ENCODE measurements at regions not wholly inside any gene's neighbourhood (a gene's known extent, or its start where the extent isn't known, plus 50 kb on each side); places are given as distances from the start of the nearest gene placed in this dataset.

DNA sequence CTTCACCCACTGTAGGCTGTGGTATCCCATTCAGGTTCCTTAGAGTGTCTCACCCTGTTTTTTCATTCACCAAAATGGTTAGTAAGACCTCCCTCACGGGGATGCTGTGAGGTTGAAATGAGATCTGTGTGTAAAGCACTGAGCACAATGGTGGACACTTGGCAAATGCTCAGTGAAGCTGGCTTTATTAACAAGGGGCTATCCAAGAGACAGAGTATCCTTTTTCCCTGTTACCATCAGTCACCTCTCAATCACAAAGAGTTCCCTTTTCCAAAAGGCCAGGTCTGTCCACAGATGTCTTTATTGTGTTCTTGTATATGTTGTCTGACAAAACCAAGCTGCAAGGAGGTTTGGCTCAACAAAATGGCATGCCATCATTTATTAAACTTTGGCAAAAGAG lies 138.9 kb upstream of the RARB start:
- Histone ChIP-seq H3K9me3 (no peaks in the 10 kb centered on the region), H3K27ac (no peak overlapping the region), H3K4me1 (no peaks in the 10 kb centered on the region), H3K36me3 (replicated peaks in 1 of 2; ENCODE audit: insufficient read depth in 1 of 2, low read depth in 2 of 2) (no peaks in the 10 kb centered on the region), H3K4me3 (no peak overlapping the region), H3K27me3 (no peaks in the 10 kb centered on the region)
- intact Hi-C loops (cut with DNase I), result no loop called here
- DNase-seq, result no peak
- 47 to 75% methylated on average over 1 of the region's 1 CpG for WGBS, 2 donors
- ATAC-seq, result no peak
- TF ChIP-seq CTCF (IDR thresholded peaks at IDR 0.05) (no peak), POLR2A (IDR thresholded peaks at IDR 0.05) (no peak)

DNA sequence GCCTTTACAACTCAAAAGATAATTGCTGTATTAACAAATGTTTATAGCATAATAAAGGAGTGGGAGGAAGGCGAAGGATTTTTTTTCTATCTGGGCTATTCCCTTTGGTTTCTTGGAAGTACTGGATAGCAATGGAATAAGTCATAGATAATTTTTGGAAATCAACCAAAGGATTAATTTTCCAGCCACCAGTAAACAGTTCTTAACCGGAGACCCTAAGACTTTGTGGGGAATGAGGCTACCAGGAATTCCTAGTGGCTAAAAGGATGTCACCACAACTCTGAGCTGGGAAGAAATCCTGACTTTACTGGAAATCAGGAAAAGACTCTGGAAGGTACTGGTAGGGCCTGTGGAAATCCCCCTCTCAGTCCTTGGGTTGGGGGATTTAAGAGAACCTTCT lies 138.4 kb upstream of the RARB start:
- no peak for TF ChIP-seq POLR2A (IDR thresholded peaks at IDR 0.05)
- TF ChIP-seq CTCF (IDR thresholded peaks at IDR 0.05), result no peak
- H3K36me3 ChIP-seq (replicated peaks in 1 of 2; ENCODE audit: insufficient read depth in 1 of 2, low read depth in 2 of 2), result no peaks in the 10 kb centered on the region
- no peaks in the 10 kb centered on the region for H3K9me3 ChIP-seq
- DNase-seq (no peak), ATAC-seq (no peak)
- no peaks in the 10 kb centered on the region for H3K27me3 ChIP-seq
- WGBS, 2 donors, result 80 to 83% methylated on average over 2 of the region's 2 CpGs
- H3K27ac ChIP-seq, result no peak overlapping the region
- intact Hi-C loops (cut with DNase I), result no loop called here
- H3K4me3 ChIP-seq, result no peak overlapping the region
- no peaks in the 10 kb centered on the region for H3K4me1 ChIP-seq

DNA sequence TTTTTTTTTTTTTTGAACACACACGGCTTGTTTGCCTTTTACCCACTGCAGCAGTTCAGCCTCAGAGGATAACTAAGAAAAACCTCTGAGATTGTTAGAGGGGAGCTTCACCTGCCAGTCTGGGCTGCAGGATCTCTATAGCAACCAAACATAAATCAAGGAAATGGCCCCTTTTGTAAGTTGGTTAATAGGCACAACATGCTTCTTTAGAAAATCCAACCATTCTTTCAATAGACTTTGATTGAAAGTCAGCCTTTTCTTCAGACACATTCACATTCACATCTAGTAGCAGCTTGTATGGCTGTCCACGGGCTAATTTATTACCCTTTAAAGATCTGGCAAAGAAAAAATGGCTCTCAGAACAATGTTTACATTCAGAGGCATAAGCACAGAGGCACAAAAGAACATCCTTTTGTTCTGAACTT lies 136.6 kb upstream of the RARB start:
- Histone ChIP-seq H3K27ac (no peak overlapping the region), H3K4me3 (no peak overlapping the region), H3K4me1 (no peaks in the 10 kb centered on the region), H3K36me3 (replicated peaks in 1 of 2; ENCODE audit: insufficient read depth in 1 of 2, low read depth in 2 of 2) (no peaks in the 10 kb centered on the region), H3K27me3 (no peaks in the 10 kb centered on the region), H3K9me3 (no peaks in the 10 kb centered on the region)
- no peak for ATAC-seq
- intact Hi-C loops (cut with DNase I), result no loop called here
- 5 to 9% methylated on average over 2 of the region's 2 CpGs for WGBS, 2 donors
- TF ChIP-seq CTCF (IDR thresholded peaks at IDR 0.05) (no peak), POLR2A (IDR thresholded peaks at IDR 0.05) (no peak)
- no peak for DNase-seq

GRCh38 chr3:25292036-25292435 lies 136.0 kb upstream of the RARB start:
- intact Hi-C loops (cut with DNase I), result no loop called here
- no peak overlapping the region for H3K4me3 ChIP-seq
- no peak overlapping the region for H3K27ac ChIP-seq
- H3K36me3 ChIP-seq (replicated peaks in 1 of 2; ENCODE audit: insufficient read depth in 1 of 2, low read depth in 2 of 2), result no peaks in the 10 kb centered on the region
- no peaks in the 10 kb centered on the region for H3K27me3 ChIP-seq
- no peaks in the 10 kb centered on the region for H3K4me1 ChIP-seq
- ATAC-seq (no peak), DNase-seq (no peak)
- WGBS, 2 donors, result 66 to 74% methylated on average over 3 of the region's 3 CpGs
- H3K9me3 ChIP-seq, result no peaks in the 10 kb centered on the region
- TF ChIP-seq CTCF (IDR thresholded peaks at IDR 0.05), result no peak
- TF ChIP-seq POLR2A (IDR thresholded peaks at IDR 0.05), result no peak

DNA sequence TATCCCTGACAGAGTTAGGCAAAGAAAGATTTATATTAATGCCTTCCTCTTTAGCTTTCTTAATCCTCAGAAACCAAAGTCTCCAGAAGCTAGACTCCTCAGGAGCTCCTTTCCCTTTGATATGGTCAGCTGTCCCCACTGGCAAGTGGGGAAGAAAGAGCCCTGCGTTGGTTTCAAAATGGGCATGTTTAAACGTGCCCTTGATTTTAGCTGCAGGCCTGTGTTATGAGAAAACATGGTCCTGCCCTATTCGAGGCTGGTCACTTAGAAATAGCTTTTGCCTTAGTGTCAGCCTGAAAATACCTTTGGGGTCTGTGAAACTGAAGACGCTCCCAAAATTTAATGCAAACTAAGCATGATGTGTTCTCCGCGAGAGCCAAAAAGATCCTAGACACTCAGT lies 135.5 kb upstream of the RARB start:
- Histone ChIP-seq H3K4me1 (no peaks in the 10 kb centered on the region), H3K27ac (no peak overlapping the region), H3K4me3 (no peak overlapping the region), H3K27me3 (no peaks in the 10 kb centered on the region), H3K36me3 (replicated peaks in 1 of 2; ENCODE audit: insufficient read depth in 1 of 2, low read depth in 2 of 2) (no peaks in the 10 kb centered on the region), H3K9me3 (no peaks in the 10 kb centered on the region)
- intact Hi-C loops (cut with DNase I), result no loop called here
- TF ChIP-seq CTCF (IDR thresholded peaks at IDR 0.05) (no peak), POLR2A (IDR thresholded peaks at IDR 0.05) (no peak)
- no peak for ATAC-seq
- 68 to 73% methylated on average over 6 of the region's 6 CpGs for WGBS, 2 donors
- no peak for DNase-seq
